ENCODE measurements at regions not wholly inside any gene's neighbourhood (a gene's known extent, or its start where the extent isn't known, plus 50 kb on each side); places are given as distances from the start of the nearest gene placed in this dataset.
"Not testable (repeated sequence)": the region's sequence is repeated elsewhere in the genome, so short reads cannot be mapped to it uniquely, and the experiment has no call there.

DNA sequence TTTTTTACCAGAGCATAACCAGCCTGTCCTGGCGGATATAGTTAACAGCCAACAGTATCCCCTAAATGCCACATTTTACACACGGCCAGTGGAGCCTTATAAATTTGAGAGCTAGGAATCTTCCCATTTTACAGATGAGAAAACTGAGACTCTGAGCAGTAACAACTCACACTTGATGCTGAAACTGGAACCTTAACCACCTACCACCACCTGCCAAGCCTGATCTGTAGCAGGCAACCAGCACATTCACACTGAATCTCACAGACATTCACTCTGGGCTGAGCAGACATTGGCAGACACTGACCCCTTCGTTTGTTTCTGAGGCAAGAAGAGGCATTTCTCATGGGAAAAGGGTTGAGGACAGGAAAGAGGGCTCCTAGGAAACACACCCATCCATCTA, 178.2 kb downstream of the BCL2L11 start:
- H3K4me1 ChIP-seq (ENCODE audit: control insufficient read depth in 2 of 2, insufficient read depth in 2 of 2, low read length in 1 of 2): not testable (repeated sequence)

DNA sequence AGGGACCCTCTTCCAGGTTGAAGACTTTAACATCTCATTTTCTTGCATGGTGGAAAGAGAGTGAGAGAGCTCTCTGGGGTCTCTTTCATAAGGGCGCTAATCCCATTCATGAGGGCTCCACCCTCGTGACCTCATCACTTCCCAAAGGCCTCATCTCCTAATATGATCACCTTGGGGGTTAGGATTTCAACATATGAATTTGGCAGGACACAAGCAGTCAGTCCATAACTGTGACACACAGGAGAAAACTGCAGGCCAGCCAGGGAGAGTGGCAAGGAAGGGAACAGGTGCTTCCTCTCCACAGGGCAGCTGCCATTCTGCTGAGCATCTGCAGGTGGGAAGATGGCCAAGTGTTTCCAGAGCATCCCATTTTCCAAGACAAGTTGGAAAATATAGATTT, 178.9 kb downstream of the BCL2L11 start:
- not testable (repeated sequence) for H3K36me3 ChIP-seq (ENCODE audit: control insufficient read depth in 2 of 2, insufficient read depth in 2 of 2, low read length in 1 of 2); H3K9me3 ChIP-seq (ENCODE audit: control insufficient read depth in 2 of 2, insufficient read depth in 1 of 2, low read depth in 1 of 2, low read length in 1 of 2); H3K4me1 ChIP-seq (ENCODE audit: control insufficient read depth in 2 of 2, insufficient read depth in 2 of 2, low read length in 1 of 2); H3K27me3 ChIP-seq (ENCODE audit: control insufficient read depth in 1 of 2, insufficient read depth in 2 of 2, low read length in 2 of 2); H3K4me3 ChIP-seq (ENCODE audit: low read depth in 1 of 2, low read length in 2 of 2); H3K27ac ChIP-seq (ENCODE audit: low read depth in 2 of 2, low read length in 1 of 2)
- 95 to 98% methylated on average over 2 of the region's 2 CpGs for WGBS, 2 donors

More for the DNA sequence above, 178.2 kb downstream of the BCL2L11 start:
- H3K9me3 ChIP-seq (ENCODE audit: control insufficient read depth in 2 of 2, insufficient read depth in 1 of 2, low read depth in 1 of 2, low read length in 1 of 2); H3K27ac ChIP-seq (ENCODE audit: low read depth in 2 of 2, low read length in 1 of 2); H3K36me3 ChIP-seq (ENCODE audit: control insufficient read depth in 2 of 2, insufficient read depth in 2 of 2, low read length in 1 of 2); H3K27me3 ChIP-seq (ENCODE audit: control insufficient read depth in 1 of 2, insufficient read depth in 2 of 2, low read length in 2 of 2); H3K4me3 ChIP-seq (ENCODE audit: low read depth in 1 of 2, low read length in 2 of 2): not testable (repeated sequence)
- WGBS, 2 donors: 87 to 96% methylated on average over 3 of the region's 3 CpGs

DNA sequence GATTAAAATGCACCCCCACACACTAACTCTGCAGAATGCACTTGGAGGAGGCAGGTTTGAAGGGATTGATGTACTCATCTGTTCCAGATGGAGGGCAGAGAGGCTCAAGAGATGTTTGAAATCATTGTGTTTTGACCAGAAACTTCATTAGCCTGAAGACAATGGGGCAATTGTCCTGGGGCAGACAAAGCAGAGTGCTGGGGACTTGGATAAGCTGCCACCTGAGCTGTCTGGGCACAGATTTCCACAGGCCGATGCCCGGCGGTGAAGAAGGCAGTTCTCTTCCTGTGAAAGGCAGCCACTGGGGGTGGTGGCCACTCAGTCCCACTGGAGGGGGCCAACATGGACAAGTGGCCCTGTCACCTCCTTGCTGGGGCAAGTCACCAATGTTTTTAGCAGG, 181.0 kb downstream of the BCL2L11 start:
- not testable (repeated sequence) for H3K9me3 ChIP-seq (ENCODE audit: control insufficient read depth in 2 of 2, insufficient read depth in 1 of 2, low read depth in 1 of 2, low read length in 1 of 2); H3K27me3 ChIP-seq (ENCODE audit: control insufficient read depth in 1 of 2, insufficient read depth in 2 of 2, low read length in 2 of 2); H3K36me3 ChIP-seq (ENCODE audit: control insufficient read depth in 2 of 2, insufficient read depth in 2 of 2, low read length in 1 of 2); H3K4me1 ChIP-seq (ENCODE audit: control insufficient read depth in 2 of 2, insufficient read depth in 2 of 2, low read length in 1 of 2); H3K27ac ChIP-seq (ENCODE audit: low read depth in 2 of 2, low read length in 1 of 2); H3K4me3 ChIP-seq (ENCODE audit: low read depth in 1 of 2, low read length in 2 of 2)
- no CpG with 5 or more reads among the region's 3 CpGs for WGBS, 2 donors

DNA sequence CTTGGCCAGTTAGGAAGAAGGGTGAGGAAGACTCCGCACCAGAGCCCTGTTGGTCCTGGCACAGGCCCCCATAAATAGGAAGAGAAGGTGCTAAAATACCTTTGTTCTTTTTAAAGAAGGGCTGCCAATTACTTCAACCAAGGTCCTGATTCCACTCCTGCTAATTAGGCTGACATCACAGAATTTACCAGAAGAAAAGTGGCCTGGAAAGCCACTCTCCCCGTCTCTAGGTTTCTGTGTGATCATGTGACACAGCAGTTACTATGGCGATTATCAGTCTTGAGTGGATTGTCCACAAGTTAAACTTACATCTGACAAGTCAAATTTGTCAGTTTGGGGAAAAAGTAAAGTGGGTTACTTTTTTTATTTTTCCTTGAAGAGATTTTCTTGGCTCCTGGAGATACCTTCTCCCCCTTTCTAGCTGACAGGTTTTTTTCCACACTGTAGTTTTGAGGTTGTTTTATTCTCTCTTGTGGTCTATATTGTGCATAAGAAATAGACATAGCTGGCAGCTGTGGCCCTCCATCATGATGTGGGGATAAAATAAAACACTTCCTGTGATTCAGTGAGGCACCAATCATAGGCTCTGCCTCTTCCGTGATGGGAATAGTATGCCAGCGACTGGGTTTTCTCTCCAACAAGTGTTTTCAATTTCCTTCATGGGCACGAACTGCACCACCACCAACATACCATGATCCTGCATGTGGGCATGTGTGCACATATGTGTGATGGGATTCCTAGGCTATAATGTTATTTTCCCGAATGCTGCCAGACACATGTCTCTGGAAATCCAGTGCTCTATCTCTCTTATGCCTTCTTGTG, 181.9 kb downstream of the BCL2L11 start:
- not testable (repeated sequence) for H3K4me3 ChIP-seq (ENCODE audit: low read depth in 1 of 2, low read length in 2 of 2); H3K4me1 ChIP-seq (ENCODE audit: control insufficient read depth in 2 of 2, insufficient read depth in 2 of 2, low read length in 1 of 2); H3K27me3 ChIP-seq (ENCODE audit: control insufficient read depth in 1 of 2, insufficient read depth in 2 of 2, low read length in 2 of 2); H3K9me3 ChIP-seq (ENCODE audit: control insufficient read depth in 2 of 2, insufficient read depth in 1 of 2, low read depth in 1 of 2, low read length in 1 of 2); H3K27ac ChIP-seq (ENCODE audit: low read depth in 2 of 2, low read length in 1 of 2); H3K36me3 ChIP-seq (ENCODE audit: control insufficient read depth in 2 of 2, insufficient read depth in 2 of 2, low read length in 1 of 2)
- 74 to 81% methylated on average over 6 of the region's 7 CpGs for WGBS, 2 donors

GRCh38 chr2:111307302-111307701, 186.6 kb downstream of the BCL2L11 start:
- 96 to 98% methylated on average over 3 of the region's 3 CpGs for WGBS, 2 donors
- H3K4me1 ChIP-seq (ENCODE audit: control insufficient read depth in 2 of 2, insufficient read depth in 2 of 2, low read length in 1 of 2); H3K27me3 ChIP-seq (ENCODE audit: control insufficient read depth in 1 of 2, insufficient read depth in 2 of 2, low read length in 2 of 2); H3K4me3 ChIP-seq (ENCODE audit: low read depth in 1 of 2, low read length in 2 of 2); H3K27ac ChIP-seq (ENCODE audit: low read depth in 2 of 2, low read length in 1 of 2); H3K9me3 ChIP-seq (ENCODE audit: control insufficient read depth in 2 of 2, insufficient read depth in 1 of 2, low read depth in 1 of 2, low read length in 1 of 2); H3K36me3 ChIP-seq (ENCODE audit: control insufficient read depth in 2 of 2, insufficient read depth in 2 of 2, low read length in 1 of 2): not testable (repeated sequence)

GRCh38 chr2:111309231-111310075, 188.7 kb downstream of the BCL2L11 start:
- not testable (repeated sequence) for H3K9me3 ChIP-seq (ENCODE audit: control insufficient read depth in 2 of 2, insufficient read depth in 1 of 2, low read depth in 1 of 2, low read length in 1 of 2); H3K4me3 ChIP-seq (ENCODE audit: low read depth in 1 of 2, low read length in 2 of 2); H3K27me3 ChIP-seq (ENCODE audit: control insufficient read depth in 1 of 2, insufficient read depth in 2 of 2, low read length in 2 of 2); H3K36me3 ChIP-seq (ENCODE audit: control insufficient read depth in 2 of 2, insufficient read depth in 2 of 2, low read length in 1 of 2); H3K4me1 ChIP-seq (ENCODE audit: control insufficient read depth in 2 of 2, insufficient read depth in 2 of 2, low read length in 1 of 2); H3K27ac ChIP-seq (ENCODE audit: low read depth in 2 of 2, low read length in 1 of 2)
- 87 to 91% methylated on average over 5 of the region's 6 CpGs for WGBS, 2 donors

GRCh38 chr2:111310395-111310794, 189.7 kb downstream of the BCL2L11 start:
- H3K27me3 ChIP-seq (ENCODE audit: control insufficient read depth in 1 of 2, insufficient read depth in 2 of 2, low read length in 2 of 2); H3K36me3 ChIP-seq (ENCODE audit: control insufficient read depth in 2 of 2, insufficient read depth in 2 of 2, low read length in 1 of 2); H3K4me1 ChIP-seq (ENCODE audit: control insufficient read depth in 2 of 2, insufficient read depth in 2 of 2, low read length in 1 of 2); H3K9me3 ChIP-seq (ENCODE audit: control insufficient read depth in 2 of 2, insufficient read depth in 1 of 2, low read depth in 1 of 2, low read length in 1 of 2); H3K4me3 ChIP-seq (ENCODE audit: low read depth in 1 of 2, low read length in 2 of 2); H3K27ac ChIP-seq (ENCODE audit: low read depth in 2 of 2, low read length in 1 of 2): not testable (repeated sequence)
- WGBS, 2 donors: 43 to 54% methylated on average over 4 to 5 of the region's 8 CpGs

- H3K9me3 ChIP-seq (ENCODE audit: control insufficient read depth in 2 of 2, insufficient read depth in 1 of 2, low read depth in 1 of 2, low read length in 1 of 2); H3K27ac ChIP-seq (ENCODE audit: low read depth in 2 of 2, low read length in 1 of 2); H3K4me1 ChIP-seq (ENCODE audit: control insufficient read depth in 2 of 2, insufficient read depth in 2 of 2, low read length in 1 of 2); H3K4me3 ChIP-seq (ENCODE audit: low read depth in 1 of 2, low read length in 2 of 2); H3K36me3 ChIP-seq (ENCODE audit: control insufficient read depth in 2 of 2, insufficient read depth in 2 of 2, low read length in 1 of 2); H3K27me3 ChIP-seq (ENCODE audit: control insufficient read depth in 1 of 2, insufficient read depth in 2 of 2, low read length in 2 of 2): not testable (repeated sequence)
- 92% methylated on average over 1 of the region's 6 CpGs; no CpG with 5 or more reads in 1 of the 2 donors for WGBS, 2 donors
These were observed 190.9 kb downstream of the BCL2L11 start for GRCh38 chr2:111311568-111311967.

GRCh38 chr2:111312897-111313607, 192.3 kb downstream of the BCL2L11 start:
- not testable (repeated sequence) for H3K27ac ChIP-seq (ENCODE audit: low read depth in 2 of 2, low read length in 1 of 2); H3K4me1 ChIP-seq (ENCODE audit: control insufficient read depth in 2 of 2, insufficient read depth in 2 of 2, low read length in 1 of 2); H3K36me3 ChIP-seq (ENCODE audit: control insufficient read depth in 2 of 2, insufficient read depth in 2 of 2, low read length in 1 of 2); H3K9me3 ChIP-seq (ENCODE audit: control insufficient read depth in 2 of 2, insufficient read depth in 1 of 2, low read depth in 1 of 2, low read length in 1 of 2); H3K27me3 ChIP-seq (ENCODE audit: control insufficient read depth in 1 of 2, insufficient read depth in 2 of 2, low read length in 2 of 2); H3K4me3 ChIP-seq (ENCODE audit: low read depth in 1 of 2, low read length in 2 of 2)
- 64 to 74% methylated on average over 11 to 13 of the region's 15 CpGs for WGBS, 2 donors

All from esophagus (tissue), 2 donors.